ENCODE measurements at regions not wholly inside any gene's neighbourhood (a gene's known extent, or its start where the extent isn't known, plus 50 kb on each side); places are given as distances from the start of the nearest gene placed in this dataset.

DNA sequence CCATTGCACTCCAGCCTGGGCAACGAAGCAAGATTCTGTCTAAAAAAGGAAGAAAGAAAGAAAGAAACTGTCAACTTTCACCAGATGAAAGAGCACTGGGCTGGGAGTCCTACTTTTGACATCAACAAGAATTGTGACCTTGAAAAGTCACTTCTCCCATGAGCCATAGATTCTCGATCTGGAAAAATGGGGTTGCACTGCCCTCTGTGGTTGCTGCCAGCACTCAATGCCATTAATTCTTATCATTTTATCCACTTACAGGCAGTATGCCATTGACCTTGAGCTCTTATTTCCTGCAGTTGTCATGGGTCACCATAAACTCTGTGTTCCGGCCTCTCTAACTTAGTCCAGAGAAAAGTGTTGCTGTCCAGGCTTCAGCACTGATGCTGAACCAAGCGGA, 137.2 kb downstream of the NOC3L start:
- TF ChIP-seq, protein P1, sequence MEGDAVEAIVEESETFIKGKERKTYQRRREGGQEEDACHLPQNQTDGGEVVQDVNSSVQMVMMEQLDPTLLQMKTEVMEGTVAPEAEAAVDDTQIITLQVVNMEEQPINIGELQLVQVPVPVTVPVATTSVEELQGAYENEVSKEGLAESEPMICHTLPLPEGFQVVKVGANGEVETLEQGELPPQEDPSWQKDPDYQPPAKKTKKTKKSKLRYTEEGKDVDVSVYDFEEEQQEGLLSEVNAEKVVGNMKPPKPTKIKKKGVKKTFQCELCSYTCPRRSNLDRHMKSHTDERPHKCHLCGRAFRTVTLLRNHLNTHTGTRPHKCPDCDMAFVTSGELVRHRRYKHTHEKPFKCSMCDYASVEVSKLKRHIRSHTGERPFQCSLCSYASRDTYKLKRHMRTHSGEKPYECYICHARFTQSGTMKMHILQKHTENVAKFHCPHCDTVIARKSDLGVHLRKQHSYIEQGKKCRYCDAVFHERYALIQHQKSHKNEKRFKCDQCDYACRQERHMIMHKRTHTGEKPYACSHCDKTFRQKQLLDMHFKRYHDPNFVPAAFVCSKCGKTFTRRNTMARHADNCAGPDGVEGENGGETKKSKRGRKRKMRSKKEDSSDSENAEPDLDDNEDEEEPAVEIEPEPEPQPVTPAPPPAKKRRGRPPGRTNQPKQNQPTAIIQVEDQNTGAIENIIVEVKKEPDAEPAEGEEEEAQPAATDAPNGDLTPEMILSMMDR (IDR thresholded peaks at IDR 0.05), result no peak
- TF ChIP-seq KAT7 (CRISPR knock-in tag; IDR thresholded peaks at IDR 0.05; ENCODE audit: borderline replicate concordance) (no peak), NFE2L1 (CRISPR knock-in tag; IDR thresholded peaks at IDR 0.05) (no peak), ZNF232 (CRISPR knock-in tag; IDR thresholded peaks at IDR 0.05) (no peak), ZNF396 (CRISPR knock-in tag; IDR thresholded peaks at IDR 0.05; ENCODE audit: borderline replicate concordance) (no peak), MYBL2 (CRISPR knock-in tag; IDR thresholded peaks at IDR 0.05) (no peak), GRHL2 (CRISPR knock-in tag; IDR thresholded peaks at IDR 0.05; ENCODE audit: insufficient replicate concordance, severe bottlenecking) (no peak)
- TF ChIP-seq, protein P2, sequence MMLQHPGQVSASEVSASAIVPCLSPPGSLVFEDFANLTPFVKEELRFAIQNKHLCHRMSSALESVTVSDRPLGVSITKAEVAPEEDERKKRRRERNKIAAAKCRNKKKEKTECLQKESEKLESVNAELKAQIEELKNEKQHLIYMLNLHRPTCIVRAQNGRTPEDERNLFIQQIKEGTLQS (CRISPR knock-in tag; conservative IDR thresholded peaks at IDR 0.05), result no peak
- TF ChIP-seq, protein P3, sequence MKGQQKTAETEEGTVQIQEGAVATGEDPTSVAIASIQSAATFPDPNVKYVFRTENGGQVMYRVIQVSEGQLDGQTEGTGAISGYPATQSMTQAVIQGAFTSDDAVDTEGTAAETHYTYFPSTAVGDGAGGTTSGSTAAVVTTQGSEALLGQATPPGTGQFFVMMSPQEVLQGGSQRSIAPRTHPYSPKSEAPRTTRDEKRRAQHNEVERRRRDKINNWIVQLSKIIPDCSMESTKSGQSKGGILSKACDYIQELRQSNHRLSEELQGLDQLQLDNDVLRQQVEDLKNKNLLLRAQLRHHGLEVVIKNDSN (CRISPR knock-in tag; IDR thresholded peaks at IDR 0.05), result no peak
- TF ChIP-seq, protein P4, sequence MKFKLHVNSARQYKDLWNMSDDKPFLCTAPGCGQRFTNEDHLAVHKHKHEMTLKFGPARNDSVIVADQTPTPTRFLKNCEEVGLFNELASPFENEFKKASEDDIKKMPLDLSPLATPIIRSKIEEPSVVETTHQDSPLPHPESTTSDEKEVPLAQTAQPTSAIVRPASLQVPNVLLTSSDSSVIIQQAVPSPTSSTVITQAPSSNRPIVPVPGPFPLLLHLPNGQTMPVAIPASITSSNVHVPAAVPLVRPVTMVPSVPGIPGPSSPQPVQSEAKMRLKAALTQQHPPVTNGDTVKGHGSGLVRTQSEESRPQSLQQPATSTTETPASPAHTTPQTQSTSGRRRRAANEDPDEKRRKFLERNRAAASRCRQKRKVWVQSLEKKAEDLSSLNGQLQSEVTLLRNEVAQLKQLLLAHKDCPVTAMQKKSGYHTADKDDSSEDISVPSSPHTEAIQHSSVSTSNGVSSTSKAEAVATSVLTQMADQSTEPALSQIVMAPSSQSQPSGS (CRISPR knock-in tag; IDR thresholded peaks at IDR 0.05; ENCODE audit: borderline replicate concordance, low read depth), result no peak
- TF ChIP-seq, protein P5, sequence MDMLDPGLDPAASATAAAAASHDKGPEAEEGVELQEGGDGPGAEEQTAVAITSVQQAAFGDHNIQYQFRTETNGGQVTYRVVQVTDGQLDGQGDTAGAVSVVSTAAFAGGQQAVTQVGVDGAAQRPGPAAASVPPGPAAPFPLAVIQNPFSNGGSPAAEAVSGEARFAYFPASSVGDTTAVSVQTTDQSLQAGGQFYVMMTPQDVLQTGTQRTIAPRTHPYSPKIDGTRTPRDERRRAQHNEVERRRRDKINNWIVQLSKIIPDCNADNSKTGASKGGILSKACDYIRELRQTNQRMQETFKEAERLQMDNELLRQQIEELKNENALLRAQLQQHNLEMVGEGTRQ (CRISPR knock-in tag; IDR thresholded peaks at IDR 0.05), result no peak

Data from WTC11 (cell line).